ENCODE measurements at regions not wholly inside any gene's neighbourhood (a gene's known extent, or its start where the extent isn't known, plus 50 kb on each side); places are given as distances from the start of the nearest gene placed in this dataset.

- no peak for TF ChIP-seq CTCF (IDR thresholded peaks at IDR 0.05; ENCODE audit: low read depth, low read length)
- no peak for TF ChIP-seq POLR2A (IDR thresholded peaks at IDR 0.05; ENCODE audit: extremely low read depth, insufficient read length)
- TF ChIP-seq MAX (IDR thresholded peaks at IDR 0.05; ENCODE audit: low read depth, low read length), result no peak
- no peak for TF ChIP-seq MYC (IDR thresholded peaks at IDR 0.05; ENCODE audit: low read depth, low read length)
These were observed 265.5 kb downstream of the PTH2R start for GRCh38 chr2:208671886-208672680.

Data from NB4 (cell line).